8988T (cell line): ENCODE measurements at regions not wholly inside any gene's neighbourhood (a gene's known extent, or its start where the extent isn't known, plus 50 kb on each side); places are given as distances from the start of the nearest gene placed in this dataset.

Experiments
- DNase-seq: peaks from one replicate; pipeline ENCODE4 v3.0.0; 2011

DNA sequence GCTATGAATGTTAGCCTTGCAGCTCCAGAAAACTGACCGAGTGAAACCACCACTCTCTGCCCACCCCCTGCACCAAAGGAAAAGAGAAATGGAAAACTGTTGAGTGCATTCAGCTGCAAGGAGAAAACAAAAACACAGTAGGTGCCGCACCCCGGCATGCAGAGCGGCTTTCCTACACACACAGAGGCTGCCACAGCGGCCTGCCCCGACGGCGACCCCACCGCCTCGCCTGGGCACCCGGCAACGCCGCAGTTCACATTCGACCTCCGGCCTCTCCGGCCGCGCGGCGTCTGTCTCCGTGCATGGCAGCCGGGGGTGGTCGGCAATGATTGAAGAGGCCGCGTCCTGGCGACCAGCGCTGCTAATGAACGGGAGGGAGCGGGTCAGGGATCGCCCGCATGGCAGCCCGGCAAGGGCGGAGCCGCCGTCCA lies 417.1 kb upstream of the SALL3 start:
- no peak for DNase-seq

DNA sequence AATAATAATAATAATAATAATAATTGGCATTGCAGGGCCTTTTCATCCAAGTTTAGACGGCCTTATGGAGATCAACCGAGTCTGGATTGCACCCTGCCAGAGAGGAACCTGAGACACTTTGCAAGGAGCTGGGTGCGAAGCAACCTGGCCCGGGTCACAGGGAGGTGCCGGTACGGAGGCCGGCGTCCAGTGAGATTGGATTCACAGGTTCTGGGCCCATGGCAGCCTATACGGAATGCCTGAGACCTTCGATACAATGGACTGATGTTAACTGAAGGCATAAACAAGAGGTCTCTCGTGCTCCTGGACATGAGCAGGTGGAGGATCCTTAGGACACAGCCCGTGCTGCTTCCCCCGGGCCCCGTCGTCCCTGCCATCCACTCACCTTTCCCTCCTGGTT lies 416.5 kb upstream of the SALL3 start:
- DNase-seq, result no peak

DNA sequence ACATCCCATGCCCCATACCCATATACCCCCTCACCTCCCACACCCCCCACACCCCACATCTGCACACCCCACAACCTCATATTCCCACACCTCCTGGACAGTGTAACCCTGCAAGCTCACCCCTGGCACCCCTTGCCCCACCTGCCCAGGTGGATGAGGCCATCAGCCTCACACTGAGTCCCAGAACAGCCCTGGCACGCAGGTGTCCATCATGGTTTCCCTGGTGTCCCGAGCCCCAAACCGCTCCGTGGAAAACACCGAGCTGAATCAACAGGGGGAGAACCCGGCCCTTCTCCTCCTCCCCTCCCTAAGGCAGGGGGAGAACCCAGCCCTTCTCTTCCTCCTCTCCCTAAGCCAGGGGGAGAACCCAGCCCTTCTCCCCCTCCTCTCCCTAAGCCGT lies 415.6 kb upstream of the SALL3 start:
- DNase-seq, result no peak

DNA sequence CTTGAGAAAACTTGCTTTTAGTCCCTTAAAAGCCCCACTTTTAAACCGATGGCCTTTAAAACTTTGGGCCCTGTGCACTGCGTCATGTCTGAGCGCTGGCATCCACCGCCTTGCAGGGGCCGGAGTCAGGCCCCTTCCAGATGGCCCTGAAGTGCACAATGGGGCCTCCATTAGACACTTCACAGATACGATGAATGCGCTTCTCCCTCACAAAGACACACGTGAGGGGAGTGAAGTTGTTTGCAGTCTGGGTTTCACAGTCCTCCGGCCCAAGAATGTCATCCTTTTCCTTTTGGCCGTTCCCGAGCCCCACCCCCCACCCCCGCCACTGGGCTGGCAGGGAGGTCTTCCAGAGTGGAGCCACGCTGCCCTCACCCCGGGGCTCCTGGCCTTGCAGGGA lies 415.1 kb upstream of the SALL3 start:
- DNase-seq, result no peak

DNA sequence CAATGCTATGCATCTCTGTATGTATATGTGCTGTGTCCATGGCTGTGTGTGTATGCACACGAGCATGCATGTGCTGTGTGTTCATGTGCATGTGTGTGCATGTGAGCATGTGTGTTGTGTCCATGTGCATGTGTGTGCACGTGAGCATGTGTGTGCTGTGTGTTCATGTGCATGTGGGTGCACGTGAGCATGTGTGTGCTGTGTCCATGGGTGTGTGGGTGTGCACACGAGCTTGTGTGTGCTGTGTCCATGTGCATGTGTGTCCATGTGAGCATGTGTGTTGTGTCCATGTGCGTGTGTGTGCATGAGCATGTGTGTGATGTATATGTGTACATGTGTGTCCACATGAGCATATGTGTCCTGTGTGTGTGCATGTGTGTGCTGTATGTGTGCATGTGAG lies 414.4 kb upstream of the SALL3 start:
- DNase-seq, result no peak

DNA sequence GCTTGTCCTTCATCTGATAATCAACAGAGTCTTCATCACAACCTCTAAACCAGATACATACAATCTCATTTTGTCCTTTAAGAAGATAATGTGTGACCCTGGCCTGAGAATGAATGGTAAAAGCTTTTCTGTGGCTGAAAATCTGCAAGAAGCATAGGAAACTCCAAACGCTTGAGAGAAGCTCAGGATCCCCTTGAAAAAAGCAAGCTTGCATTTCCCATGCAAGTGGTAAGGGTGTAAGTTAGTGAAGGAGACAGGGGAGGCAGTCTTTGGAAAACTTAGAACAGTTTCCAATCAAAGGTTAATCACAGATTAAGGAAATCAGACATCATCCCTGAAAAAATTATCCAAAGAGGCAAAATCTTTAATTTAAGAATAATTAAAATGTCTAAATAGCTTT lies 413.6 kb upstream of the SALL3 start:
- DNase-seq, result no peak

DNA sequence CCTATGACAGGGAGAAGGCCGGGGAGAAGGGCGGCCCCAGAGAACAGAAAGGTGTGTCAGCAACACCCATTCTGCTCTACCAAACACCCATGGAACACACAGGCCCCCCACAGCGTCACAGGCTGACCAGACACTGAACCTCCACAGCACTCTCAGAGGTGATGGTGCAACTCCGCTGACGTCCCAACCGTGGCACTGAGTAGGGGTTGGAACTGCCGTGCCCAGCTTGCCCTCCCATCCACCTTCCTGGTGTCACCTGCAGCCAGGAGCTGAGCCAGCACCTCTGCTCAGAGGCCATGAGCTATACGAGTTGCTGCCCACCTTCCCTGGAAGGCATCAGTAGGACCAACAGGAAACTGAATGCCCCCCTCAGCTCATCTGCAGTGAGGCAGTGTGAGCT lies 412.9 kb upstream of the SALL3 start:
- DNase-seq, result no peak

DNA sequence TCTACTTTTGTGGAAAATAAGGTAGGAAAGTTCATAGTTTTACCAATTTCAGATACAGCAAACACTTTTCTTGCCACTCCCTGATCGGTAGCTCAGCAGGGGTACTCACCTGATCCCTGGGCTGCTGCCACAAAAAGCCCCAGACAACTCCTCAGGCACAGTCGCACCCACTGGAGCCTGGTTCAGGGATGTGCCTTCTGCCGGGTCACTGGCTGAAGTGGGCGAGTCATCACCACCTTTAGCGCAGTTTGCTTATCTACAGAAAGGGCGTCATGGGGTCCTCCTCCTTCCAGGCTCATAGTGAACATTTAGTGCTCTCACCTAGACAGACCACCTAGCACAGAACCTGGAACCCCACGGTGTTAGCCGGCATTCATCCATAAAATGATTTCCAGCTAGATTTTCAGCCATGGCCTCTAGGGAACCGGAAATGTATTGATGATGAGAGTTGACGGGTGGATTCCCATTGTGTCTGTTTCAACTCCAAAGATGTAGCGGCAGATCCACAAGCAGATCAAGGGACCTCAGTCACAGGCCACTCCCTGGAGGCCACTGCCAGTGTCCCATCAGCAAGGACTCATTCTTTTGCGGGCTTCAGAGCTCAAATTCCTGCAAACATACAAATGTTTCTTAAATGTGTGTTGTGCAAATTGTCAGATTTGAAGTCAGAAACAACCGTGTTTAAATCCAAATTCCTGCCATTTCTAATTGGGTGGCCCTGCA lies 408.4 kb upstream of the SALL3 start:
- no peak for DNase-seq

DNA sequence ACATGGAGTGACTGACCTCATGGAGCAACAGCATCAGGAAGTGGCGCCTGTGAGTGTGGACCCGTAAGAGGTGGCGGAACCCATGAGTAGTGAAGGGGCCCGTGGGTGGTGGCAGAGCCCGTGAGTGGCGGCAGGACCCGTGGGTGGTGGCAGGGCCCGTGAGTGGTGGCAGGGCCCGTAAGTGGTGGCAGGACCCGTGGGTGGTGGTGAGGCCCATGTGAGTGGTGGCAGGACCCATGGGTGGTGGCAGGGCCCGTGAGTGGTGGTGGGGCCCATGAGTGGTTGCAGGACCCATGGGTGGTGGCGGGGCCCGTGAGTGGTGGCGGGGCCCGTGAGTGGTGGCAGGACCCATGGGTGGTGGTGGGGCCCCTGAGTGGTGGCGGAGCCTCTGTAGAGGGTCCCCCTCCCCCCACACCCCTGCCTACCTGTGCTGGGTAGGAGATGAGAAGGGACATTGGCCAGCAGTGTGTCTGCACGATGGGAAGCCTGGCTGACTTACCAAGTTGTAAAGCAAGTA lies 407.7 kb upstream of the SALL3 start:
- DNase-seq, result no peak

DNA sequence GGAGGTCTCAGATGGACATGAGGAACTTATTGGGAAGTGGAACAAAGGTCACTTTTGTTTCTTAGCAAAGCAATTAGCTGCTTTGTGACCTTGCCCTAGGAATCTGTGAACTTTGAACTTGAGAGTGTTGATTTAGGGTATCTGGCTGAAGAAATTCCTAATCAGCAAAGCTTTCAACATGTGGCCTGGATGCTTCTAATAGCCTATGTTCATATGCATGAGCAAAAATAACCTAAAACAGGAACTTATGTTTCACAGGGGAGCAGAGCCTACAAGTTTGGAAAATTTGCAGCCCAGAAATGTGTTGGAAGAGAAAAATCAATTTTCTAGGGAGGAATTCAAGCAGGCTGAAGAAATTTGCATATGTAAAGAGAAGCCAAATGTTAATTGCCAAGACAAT lies 405.8 kb upstream of the SALL3 start:
- no peak for DNase-seq

DNA sequence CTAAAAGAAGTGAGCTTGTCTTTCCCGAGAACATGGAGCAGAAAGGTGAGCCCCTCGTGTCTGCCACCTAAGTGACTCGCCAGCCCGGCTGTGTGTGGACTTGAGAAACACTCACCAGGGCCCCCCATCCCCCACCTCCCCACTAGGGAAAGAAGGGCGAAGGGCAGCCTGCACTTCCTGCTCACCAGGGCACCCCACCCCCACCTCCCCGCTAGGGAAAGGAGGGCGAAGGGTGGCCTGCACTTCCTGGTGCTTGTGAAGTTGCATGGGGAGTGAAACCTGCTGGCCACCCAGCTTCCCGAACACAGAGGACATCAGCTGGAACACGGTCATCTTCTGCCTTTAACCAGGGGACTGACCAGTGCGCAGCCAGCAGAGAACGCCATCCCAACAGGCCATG lies 402.7 kb upstream of the SALL3 start:
- DNase-seq, result no peak

DNA sequence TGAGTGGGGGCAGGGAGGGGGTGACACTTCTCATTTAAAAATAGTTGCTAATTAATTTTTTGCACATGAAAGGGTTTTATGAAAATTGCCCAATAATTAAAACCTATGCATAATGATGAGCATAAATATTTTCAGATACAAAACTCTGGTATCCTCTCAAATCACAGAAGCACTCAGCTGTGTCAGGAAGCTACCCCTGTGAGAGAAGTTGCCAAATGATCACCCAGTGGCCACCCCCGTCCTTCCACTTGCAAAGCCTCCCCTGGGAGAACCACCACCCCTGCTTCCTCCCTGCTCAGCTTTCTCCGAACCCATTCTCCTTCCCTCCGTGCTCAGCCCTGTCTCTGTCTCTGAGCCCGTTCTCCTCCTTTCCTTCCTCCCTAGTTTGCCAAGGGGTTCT lies 400.2 kb upstream of the SALL3 start:
- DNase-seq, result no peak

DNA sequence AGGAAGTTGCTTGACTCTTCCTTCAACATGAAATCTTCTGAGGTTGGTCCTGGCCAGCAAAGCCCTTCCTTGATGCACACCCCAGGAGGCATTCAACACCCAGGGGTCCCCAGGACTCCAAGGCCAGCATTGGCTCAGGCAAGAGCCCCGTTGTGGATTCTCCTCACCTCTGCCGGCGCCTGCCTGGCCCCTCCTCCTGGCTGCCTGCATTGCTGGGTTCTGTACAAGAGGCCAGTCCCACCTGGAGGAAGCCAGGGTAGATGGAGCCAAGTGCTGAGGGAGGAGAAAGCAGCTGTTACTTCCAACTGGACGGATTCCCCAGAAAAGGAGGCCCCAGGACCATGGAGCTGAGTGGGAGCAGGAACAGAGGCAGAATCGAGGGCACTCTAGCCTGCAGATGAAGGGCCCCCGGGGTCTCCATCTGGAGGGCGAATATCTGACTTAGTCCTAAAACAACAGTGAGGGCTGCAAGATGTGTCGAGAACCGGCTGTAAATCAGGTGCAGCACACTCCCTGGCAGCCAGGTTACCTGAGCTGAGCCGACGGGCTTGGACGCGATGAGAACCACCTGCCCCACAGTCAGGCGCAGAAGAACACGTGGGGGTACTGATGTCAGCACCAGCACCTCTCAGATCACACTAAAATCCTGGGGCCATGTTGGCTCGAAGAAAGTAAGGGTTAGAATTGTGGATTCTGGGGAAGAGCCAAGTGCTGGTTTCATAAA lies 399.6 kb upstream of the SALL3 start:
- DNase-seq, result no peak

DNA sequence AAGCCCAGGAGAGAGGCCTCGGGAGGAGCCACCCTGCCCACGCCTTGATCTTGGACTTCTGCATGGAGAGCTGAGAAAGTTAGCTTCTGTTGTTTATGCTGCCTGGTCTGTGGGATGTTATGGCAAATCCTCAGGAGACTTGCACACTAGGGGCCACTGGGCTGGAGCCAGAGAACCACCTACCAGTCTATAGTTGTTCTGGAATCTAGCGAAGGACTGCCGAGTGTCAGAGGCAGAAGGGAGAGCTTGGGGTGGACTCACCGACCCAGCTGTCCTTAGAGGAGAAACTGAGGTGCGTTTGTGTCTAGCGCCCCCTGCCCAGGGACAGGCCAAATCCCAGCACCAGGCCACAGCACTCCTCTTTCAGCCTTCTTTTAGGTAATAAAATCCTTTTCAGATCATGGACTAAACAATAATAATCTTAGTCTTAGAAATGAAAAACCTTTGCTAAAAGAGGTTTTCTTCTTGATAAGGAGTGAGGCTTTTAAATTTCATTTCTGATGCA lies 398.7 kb upstream of the SALL3 start:
- no peak for DNase-seq

DNA sequence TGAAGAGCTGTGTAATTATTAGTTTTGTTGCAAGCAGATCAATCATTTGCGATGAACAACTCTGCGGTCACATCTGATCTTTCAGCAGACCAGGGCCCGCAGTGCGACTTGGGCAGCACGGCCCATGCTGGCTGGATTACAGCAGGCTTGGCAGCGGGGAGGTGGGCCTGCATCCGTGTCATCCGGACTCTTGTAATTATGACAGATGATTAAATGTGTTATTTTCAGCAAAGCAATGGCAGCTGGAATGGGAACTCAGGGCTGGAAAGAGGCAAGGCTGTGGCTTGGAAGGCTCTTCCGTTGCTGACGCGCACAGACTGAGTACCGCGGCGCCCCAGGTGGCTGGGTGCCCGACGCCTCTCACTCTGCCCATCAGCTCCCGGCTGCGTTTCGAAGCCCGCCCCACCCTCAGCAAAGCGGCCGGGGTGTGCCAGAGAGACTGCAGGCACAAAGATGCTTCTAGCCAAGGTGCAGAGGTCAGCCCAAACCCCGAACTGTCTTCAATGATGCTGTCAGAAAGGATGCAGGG lies 397.4 kb upstream of the SALL3 start:
- no peak for DNase-seq

DNA sequence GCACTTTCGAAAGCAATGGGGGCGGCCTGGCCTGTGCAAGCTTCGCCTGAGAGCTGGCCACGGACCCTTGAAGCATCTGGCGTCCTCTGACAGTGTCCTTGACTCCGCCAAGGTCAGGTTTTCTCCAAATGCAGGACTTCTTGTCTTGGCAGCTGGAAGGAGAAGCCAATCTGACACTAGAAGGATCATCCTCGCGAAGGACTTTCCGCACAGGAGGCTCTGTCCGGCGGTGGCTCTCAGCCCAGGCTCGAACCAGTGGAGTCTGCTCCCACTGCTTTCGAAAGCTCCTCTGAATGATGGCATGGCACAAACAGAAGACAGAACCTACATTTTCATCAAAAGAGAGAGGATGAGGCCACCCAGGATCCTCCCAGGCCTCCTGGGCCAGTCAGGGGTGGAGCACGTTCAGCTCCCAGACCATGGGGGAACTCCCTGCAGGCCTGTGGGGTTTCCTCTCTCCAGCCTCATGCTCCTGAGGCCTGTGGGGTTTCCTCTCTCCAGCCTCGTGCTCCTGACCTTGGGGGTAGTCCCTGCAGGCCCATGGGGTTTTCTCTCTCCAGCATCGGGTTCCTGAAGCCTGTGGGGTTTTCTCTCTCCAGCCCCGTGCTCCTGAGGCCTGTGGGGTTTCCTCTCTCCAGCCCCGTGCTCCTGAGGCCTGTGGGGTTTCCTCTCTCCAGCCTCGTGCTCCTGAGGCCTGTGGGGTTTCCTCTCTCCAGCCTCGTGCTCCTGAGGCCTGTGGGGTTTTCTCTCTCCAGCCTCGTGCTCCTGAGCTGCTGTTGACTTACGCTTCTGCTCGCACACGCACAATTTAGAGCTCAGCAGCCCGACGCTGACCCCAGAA lies 396.5 kb upstream of the SALL3 start:
- DNase-seq, result no peak

DNA sequence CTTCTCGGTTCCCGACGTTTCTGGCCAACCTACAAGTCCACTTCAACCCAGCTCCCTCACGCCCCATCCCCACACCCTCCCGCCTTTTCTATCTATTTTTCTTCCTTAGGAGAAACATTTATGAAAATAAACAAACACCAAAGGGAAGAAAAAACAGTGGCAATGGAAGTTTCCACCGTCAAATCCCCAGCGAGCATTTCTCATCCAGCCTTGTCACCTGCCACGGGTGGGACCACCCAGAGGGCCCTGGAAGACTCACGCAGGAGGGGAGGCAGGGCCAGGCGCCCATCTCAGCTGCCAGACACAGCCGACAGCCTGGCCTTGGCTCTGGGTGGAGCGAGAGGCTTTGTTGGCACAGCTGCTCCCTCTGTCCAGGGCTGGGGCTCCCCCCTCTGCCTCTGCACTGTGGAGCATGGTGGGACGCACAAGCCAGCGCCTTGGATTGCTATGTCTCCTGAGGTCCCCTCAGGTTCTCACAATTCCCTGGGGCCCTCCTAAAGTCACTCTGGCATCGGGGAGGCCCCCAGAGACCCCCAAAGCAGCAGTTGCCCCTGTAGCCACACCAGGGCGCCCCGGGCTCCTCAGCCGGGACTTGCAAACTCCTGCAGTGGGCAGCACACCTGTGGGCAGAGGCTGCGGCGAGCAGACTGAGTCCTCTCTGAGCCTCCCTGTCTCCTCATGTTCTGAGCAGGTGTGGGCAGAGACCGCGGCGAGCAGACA lies 395.7 kb upstream of the SALL3 start:
- DNase-seq, result no peak

DNA sequence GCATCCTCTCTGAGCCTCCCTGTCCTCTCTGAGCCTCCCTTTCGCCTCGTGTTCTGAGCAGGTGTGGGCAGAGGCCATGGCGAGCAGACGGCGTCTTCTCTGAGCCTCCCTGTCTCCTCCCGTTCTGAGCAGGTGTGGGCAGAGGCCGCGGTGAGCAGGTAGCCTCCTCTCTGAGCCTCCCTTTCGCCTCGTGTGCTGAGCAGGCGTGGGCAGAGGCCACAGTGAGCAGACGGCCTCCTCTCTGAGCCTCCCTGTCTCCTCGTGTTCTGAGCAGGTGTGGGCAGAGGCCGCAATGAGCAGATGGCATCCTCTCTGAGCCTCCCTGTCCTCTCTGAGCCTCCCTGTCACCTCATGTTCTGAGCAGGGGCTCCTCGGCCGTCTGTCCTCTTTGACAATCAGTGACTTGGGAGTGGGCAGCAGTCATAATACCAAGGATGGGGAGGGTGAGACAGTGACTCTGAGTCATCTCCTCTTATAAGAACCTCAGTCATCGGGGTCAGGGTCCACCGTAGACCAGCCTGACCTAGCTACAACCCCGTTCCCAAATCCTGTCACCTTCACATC lies 395.1 kb upstream of the SALL3 start:
- DNase-seq, result no peak

DNA sequence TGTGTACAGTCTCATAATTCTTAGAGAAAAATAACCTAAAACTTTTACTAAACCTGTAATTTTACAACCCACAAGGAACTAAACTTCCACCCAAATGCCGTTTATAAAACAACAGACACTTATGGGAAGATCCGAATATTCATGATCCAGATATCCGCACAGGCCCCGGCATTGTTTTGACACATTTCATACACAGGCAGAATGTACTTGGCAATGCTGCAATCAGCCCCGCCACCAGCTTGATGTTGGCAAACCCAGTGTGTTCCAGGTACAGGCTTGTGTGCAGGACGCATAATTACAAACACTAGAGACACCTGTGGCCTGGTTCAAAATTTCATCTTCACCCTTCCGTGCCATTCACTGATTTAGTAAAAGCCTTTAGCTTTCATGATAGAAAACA lies 393.0 kb upstream of the SALL3 start:
- DNase-seq, result no peak

DNA sequence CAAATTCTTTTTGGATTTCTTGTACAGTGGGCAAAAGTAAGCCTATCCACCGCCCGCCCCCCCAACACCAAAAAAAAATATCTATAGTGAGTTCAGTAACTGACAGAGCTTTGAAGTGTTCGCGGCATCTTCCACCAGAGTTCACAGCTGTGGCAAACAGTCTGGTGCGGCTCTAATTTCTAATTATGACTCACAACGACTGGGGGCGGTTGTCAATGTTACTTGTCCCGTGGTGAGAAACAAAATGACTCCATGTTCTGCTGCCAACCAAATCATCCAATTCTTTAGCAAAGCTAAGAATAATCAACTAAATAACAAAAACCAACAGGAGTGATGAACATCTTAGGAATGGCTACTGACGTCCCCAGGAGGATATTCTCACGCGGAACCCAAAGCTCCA lies 392.5 kb upstream of the SALL3 start:
- no peak for DNase-seq

DNA sequence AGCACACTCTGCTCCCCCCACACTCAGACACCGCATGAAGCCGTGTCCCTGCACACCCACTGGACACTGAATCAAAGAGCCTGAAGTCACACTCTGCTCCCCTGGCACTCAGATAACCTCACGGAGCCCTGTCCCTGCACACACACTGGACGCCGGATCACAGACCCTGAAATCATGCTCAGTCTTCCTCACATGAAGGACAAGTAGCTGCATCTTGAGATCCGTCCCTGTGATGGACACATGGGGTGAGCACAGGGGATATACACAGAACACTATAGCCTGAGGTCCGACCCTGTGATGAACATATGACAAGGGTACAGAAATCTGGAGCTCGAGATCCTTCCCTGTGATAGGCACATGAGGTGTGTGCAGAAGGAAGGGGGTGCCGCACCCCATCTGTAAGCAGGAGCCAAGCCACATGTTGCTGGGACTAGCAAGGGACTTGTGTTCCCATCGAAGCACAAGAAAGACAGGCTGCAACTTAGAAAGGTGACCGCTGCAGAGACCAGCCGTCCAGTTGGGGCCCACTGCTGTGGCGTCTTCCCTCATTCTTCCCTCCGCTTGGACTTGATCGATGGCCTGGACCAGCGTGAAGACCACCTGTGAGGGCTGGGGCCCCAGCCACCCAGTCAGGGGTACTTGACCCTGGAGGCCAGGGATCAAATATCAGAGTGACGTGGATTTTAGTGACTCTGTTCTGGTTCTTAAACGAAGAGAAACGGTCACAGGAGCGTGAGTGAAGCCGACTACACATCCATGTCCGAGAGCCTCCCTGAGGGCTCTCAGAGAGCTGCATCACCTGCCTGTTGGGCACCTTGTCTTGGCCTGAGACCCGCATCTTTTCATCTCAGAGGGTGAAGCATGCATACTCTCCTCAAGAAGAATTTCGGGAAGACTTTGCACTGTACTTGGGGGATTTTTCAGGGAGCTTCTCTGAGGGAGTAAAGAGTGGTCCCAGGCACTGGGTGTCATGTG lies 391.7 kb upstream of the SALL3 start:
- DNase-seq, result no peak
